ENCODE measurements at regions not wholly inside any gene's neighbourhood (a gene's known extent, or its start where the extent isn't known, plus 50 kb on each side); places are given as distances from the start of the nearest gene placed in this dataset.

DNA sequence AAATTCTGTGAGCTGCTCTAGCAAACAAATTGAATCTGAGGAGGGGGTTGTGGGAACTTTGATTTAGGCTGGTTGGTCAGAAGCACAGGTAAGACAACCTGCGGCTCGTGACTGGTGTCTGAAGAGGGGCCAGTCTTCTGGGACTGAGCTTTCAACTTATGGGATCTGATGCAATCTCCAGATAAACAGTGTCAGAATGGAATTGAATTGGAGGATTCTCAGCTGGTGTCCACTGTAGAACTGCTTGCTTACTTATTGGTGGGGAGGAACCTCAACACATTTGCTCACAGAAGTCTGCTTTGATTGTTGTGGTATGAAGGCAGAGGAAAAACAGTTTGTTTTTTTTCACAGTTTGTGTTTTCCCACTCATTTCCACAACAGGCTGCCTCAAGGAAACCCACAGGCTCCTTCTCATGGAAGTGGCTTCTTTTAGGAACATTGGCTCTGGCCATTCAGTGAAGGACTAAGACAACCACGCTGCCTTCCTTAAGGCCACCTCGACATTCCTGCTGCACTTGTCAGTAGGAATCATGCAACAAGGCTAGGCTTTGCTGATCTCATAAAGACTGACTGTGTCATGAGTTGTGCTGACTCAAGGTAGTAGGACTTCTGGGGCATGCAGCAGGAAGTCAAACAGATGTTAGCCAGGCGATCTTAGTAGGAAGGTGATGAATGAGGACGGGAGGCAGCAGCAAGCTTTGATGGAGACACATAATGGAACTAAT lies 104.7 kb downstream of the TSN start:
- DNase-seq (ENCODE audit: low read depth in 2 of 2): no peak

DNA sequence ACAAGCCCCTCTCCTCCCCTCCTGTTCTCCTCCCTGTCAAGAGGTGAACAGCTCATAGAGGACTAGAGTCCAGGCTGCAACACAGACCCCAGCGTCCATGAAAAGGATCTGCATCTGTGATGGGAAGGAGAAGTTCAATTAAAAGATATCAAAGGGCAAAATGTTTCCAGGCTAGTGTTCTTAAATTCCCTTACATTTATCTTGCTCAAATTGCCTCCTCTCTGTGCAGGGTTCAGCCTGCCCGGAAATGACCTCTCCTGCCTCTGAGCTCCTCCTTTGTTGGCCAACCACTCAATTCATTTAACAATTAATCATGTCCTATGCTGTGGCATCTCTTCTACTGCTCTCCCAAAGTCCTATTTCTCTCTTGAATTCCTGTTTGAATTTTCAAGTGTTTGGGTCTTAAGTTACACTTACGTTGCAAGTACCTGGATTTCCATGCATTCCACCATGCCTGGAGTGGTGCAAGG lies 105.3 kb downstream of the TSN start:
- DNase-seq (ENCODE audit: low read depth in 2 of 2): no peak

DNA sequence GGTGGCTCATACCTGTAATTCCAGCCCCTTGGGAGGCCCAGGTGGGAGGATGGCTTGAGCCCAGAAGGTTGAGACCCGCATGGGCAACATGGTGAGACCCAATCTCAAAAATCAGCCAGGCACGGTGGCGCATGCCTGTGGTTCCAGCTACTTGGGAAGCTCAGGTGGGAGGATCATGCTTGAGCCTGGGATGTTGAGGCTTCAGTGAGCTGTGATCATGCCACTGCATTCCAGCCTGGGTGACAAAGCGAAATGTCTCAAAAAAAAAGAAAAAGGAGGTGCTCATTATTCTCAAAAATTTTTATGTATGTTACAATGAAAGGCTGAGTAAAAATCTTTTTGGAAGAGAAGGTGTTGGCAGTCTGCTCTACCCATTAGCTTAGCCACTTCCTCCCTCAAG lies 106.8 kb downstream of the TSN start:
- no peak for DNase-seq (ENCODE audit: low read depth in 2 of 2)

GRCh38 chr2:121865914-121866313 lies 110.5 kb downstream of the TSN start:
- DNase-seq (ENCODE audit: low read depth in 2 of 2): no peak

DNA sequence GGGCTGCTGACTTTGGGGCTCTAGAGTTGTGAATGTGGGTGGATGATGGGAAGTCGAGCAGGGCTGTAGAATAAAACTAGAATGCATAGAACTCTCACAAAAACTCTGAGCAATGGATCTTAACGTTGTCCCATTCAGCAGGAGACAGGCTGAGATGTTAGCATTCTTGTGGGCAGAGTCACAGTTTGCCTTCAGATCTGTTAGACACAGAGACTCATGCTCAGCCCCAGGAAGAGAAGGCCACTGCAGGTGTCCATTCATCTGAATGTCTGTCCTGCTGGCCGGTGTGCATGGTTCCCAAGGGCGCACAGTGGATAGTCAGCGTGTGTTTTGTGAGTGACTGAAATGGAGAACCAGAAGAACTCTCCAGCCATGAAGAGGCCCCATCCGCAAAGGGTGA lies 111.3 kb downstream of the TSN start:
- no peak for DNase-seq (ENCODE audit: low read depth in 2 of 2)

- DNase-seq (ENCODE audit: low read depth in 2 of 2): no peak
Observed at GRCh38 chr2:121868652-121869051, 113.2 kb downstream of the TSN start.

DNA sequence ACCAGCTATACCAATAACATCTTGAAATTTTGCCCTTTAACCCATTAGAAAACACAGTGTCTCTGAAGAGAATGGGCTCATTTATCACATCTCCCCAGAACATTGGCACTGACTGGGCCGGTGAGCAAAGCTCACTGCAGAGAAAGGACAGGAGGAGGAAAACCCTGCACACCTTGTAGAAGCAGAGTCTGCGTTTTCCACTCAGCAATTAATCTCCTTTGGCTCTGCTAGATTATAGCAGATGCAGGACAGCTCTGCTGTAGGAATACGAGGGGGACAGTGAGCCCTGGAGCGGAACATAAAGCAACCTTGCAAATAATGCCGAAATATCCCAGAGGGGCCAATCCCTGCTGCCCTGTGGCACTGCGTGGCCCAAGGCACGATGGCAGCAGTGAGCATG lies 113.9 kb downstream of the TSN start:
- DNase-seq (ENCODE audit: low read depth in 2 of 2): no peak

DNA sequence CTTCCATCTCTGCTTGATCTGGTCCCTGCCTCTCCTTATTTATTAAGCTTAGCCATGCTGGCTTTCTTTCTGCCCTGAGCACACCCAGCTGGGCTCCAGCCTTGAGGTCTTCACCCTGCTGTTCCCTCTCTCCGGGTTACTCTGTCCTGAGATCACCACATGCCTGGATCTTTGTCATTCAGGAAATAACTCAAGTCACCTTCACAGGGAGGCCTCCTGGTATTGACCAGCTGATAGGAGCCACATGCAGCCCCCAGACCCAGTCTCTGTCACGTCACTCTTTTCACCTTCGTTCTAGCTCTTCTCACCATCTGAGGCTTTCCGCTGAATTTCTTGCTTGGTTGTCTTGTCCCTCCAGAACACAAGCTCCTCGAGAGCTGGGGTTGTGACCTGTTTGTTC lies 114.4 kb downstream of the TSN start:
- no peak for DNase-seq (ENCODE audit: low read depth in 2 of 2)

DNA sequence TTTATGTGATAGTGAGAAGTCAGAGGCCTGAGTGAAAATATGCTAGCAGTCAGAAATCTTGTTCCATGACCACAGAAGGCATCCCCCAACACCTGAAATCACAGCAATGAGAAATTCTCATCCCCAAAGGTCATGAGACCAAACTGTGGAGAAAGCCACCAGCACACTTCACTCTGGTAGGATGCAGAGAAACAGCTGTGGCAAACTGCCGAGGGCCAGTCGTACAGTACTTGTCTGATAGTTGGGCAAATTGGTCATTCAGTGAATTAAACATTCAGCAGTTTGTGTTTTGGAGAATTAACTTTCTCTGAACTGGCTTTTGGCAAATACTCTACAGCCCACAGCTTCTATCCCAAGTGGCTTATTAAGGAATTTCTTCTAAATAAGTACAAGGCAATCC lies 117.2 kb downstream of the TSN start:
- DNase-seq (ENCODE audit: low read depth in 2 of 2): no peak

DNA sequence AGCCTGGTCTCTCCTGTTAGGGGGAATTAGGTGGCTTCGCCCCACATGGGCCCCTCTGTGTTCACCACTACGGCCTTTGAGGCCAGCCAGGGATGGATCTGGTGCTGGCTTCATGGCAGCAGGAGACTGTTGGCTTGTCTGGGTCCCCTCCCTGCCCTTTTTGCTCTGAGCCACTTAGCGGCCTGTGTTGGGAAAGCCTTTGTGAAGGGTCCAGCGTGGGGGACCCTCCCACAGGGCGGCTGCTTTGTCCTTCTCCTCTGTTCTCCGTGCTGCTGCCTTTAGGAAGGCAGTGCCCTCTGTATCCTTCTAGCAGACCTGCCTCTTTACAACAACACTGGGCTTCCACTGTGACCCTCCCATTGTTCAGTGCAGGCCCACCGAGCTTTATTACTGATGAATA lies 118.4 kb downstream of the TSN start:
- no peak for DNase-seq (ENCODE audit: low read depth in 2 of 2)

DNA sequence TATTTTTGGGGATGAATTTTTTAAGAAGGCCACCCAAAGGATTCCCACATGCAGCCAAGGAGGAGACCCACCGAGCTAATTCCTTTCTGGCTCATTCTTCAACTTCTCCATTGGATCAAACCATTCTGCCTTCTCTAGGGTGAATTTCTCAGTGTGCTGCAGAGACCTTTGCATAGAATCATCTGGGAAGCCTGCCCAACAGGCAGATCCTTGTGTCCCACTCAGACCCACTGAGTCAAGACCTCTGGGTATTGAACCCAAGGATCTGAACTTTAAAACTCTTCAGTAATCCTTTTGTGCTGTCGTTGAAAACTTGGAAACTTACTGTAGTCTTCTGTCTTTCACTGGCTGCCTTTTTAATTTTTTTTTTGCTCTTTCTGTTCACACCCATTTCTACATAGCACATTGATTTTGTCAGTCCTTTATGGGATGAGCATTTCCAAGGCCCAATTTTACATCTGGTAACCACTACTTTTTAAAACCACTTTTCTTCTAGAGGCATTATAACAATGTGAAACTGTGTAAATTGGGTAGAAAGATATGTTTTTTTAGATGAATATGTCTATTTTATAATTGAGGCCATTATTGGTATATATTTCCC lies 120.2 kb downstream of the TSN start:
- DNase-seq (ENCODE audit: low read depth in 2 of 2): no peak

DNA sequence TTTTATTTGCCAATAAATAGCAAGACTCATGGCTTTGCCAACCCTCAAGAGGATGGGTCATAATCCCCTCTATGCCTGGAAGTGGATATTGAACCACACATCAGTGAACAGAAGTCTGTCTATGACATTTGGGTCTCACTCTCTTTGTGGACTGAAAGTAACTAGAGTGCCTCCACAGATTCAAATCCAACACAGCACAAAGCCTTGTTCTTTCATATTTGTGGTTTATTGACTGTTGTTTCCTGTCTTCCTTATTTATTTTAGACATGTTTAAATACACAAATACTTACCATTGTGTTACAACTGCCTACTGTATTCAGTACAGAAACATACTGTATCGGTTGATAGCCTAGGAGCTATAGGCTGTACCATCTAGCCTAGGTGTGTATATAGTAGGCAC lies 121.9 kb downstream of the TSN start:
- no peak for DNase-seq (ENCODE audit: low read depth in 2 of 2)

DNA sequence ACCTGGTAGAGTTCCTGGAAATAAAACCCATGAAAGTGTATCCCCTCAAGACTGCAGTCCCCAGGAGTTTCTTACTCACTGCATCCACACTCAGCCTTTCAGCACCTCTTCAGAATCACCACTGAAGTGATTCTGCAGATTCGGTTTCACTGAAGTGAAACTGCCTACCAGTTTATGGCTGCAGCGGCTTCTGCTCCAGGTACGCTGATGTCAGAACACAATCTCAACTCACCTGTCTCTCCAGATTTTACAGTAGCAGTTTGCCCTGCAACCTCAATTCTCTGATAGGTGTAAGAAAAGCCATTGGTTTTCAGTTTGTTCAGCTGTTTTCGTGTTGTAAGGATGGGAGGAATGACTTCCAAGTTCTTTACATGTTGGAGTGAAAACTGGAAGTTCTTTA lies 124.8 kb downstream of the TSN start:
- no peak for DNase-seq (ENCODE audit: low read depth in 2 of 2)

DNA sequence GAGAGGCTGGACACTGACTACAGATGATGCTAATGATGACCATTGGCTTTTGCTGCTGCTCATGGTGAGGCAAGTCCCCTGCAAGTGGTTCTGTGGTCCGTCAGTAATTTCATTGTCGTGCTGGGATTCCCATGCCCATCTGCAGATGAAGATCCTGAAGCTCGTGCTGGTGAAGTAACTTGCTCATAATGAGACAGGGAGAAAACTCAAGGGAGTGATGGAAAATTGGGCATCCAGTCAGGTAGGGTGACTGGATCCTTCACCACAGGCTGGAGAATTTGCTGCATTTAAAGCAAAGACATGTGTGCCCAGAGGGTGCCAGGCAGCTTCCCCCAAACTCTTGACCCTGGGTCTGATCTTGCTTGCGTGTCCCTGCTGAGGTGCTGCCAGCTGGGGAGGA lies 125.6 kb downstream of the TSN start:
- no peak for DNase-seq (ENCODE audit: low read depth in 2 of 2)

DNA sequence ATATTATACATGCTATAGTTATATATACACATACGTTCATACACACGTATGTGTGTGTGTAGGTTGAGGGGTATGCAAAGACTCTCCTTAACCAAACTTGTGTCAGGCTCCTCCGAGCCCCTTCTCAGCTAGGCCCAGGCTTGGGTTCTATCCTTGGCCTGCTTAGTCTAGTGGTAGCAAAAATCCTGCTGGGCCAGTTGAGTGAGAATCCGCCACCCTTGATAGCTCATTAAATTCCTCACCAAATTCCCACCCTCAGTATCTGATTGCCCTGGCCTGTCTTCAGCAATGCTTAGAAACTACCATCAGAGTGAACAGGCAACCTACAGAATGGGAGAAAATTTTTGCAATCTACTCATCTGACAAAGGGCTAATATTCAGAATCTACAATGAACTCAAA lies 126.5 kb downstream of the TSN start:
- no peak for DNase-seq (ENCODE audit: low read depth in 2 of 2)

GRCh38 chr2:121884078-121884477 lies 128.6 kb downstream of the TSN start:
- no peak for DNase-seq (ENCODE audit: low read depth in 2 of 2)

DNA sequence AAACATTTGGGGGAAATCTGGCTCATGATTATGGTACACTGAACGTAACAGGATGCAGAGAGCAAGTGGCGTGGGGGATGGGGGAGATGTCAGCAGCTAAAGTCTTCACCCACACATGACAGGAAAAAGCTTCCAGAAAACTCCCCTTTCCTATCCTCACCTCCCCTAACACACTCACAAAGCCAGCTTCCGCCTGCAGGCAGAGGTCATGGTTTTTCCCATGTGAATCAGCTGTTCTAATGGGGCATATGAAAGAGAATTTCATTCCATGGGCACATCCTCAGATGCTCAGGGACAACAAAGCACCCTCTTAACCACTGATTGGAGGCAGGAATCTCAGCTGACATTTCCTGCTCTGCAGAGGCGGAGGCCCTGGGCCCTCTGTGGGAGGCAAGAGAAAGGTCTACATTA lies 129.1 kb downstream of the TSN start:
- no peak for DNase-seq (ENCODE audit: low read depth in 2 of 2)

- DNase-seq (ENCODE audit: low read depth in 2 of 2): no peak
Observed at GRCh38 chr2:121886059-121886458, 130.6 kb downstream of the TSN start.

- DNase-seq (ENCODE audit: low read depth in 2 of 2): no peak
Observed at GRCh38 chr2:121887513-121888188, 132.2 kb downstream of the TSN start.

DNA sequence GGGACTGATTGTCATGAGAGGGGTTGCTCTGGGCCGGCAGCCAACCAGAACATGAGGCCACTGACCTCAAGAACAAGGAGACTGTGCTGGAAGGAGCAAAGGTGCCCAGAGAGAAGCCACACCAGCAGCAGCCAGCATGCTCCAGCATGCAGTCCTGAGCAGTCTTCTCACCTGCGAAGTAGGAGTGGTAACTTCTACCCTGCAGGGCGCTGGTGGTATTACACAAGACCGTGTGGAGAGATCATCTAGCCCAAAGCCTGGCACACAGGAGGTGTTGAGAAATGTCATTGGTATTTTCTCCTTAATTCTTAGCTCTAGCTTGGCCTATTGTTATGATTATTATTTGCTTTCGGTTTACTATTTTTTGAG lies 132.7 kb downstream of the TSN start:
- DNase-seq (ENCODE audit: low read depth in 2 of 2): no peak

DNA sequence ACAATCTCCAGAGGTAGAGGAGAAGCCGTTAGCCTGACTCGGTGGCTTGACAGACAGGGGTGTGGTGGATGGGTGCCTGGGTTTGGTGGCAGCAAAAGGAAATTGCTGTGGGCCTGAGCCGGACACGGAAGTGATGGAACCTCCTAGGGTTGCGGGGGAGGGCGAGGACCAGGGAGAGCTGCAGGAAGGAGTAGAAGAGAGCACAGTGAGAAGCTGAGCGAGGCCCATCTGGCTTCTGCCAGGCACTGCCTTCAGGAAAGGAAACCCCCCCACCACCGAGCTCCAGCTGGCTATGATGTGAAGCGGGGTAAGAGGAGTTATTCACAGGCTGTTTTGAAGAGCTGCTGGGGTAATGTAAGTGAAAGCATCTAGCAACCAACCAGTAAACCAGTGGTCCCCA lies 134.6 kb downstream of the TSN start:
- DNase-seq (ENCODE audit: low read depth in 2 of 2): no peak

DNA sequence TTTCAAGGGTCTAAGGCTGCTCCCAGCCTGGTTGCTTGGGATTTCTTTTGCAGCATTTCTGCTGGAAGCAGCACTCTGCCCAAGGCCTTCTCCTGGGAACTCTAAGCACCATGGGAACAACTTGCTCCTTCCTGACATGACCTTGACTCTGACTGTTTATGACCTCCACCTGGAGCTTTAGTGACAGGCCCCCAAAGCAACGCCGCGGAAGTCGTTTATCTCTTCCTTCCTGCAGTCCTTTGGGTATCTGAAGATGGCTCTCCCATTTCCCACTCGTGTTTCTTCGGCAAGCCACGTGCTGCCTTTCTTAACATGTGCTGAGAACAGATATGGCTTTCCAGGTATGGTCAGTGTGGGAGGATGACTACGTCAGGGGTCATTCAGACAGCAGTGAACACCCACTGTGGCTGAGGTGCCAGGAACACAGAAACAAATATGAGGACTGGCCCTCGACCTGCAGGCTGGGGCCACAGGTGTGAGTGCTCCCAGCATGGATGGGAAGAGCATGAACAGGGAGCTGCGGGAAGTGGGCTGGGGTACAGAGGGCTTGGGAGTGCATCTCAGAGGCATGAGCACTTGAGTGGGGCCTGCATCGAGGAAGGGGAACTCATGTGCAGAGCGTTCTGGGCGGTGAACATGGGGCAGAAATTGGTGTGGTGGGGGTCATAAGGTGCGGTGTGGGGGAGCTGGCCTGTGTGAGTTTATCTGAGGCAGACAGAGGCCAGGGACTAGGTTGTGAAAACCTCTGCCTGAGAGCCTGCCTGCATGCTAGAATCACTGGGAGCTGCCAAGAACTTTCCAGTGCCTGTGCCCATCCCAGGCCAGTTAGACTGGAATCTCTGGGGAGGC lies 140.5 kb downstream of the TSN start:
- no peak for DNase-seq (ENCODE audit: low read depth in 2 of 2)
